MCF 10A (cell line): ENCODE measurements at regions not wholly inside any gene's neighbourhood (a gene's known extent, or its start where the extent isn't known, plus 50 kb on each side); places are given as distances from the start of the nearest gene placed in this dataset.

ENCODE experiments used
- BruUV-seq: library from RNA; stranded (reverse); fragments of 400-500 nt; replicated peaks from 2 replicates; lab custom pipeline; 2021; lab: Mats Ljungman, UMichigan
- CTCF ChIA-PET: fragments of 300-600 bp; sonication (Branson Sonifier 250); formaldehyde crosslinking; extraction: SDS; loops from one replicate; lab custom pipeline; 2021; ENCODE audit warnings: antibody characterized with exemption, inconsistent platforms; lab: Yijun Ruan, JAX
- POLR2A ChIA-PET: fragments of 300-600, 350-650 bp; sonication (Branson Sonifier 250); formaldehyde crosslinking; extraction: SDS; loops from one replicate; lab custom pipeline; 2020; ENCODE audit warnings: antibody characterized with exemption, inconsistent platforms; lab: Yijun Ruan, JAX
- DNase-seq: peaks from one replicate; pipeline ENCODE4 v3.0.0-alpha.2; 2018; ENCODE audit not compliant: unreplicated experiment
- H3K27ac Mint-ChIP-seq: one replicate; pipeline ENCODE4 v1.8.0; 2022; ENCODE audit warnings: mild to moderate bottlenecking, low read depth, mixed read lengths; ENCODE audit not compliant: unreplicated experiment
- H3K27me3 Mint-ChIP-seq: one replicate; pipeline ENCODE4 v1.8.0; 2022; ENCODE audit warnings: mixed read lengths; ENCODE audit not compliant: insufficient read depth, unreplicated experiment
- H3K36me3 Mint-ChIP-seq: one replicate; pipeline ENCODE4 v1.8.0; 2022; ENCODE audit warnings: mild to moderate bottlenecking, moderate library complexity, mixed read lengths; ENCODE audit not compliant: insufficient read depth, unreplicated experiment
- H3K4me1 Mint-ChIP-seq: one replicate; pipeline ENCODE4 v1.8.0; 2022; ENCODE audit warnings: mixed read lengths; ENCODE audit not compliant: insufficient read depth, unreplicated experiment
- H3K4me3 Mint-ChIP-seq: one replicate; pipeline ENCODE4 v1.8.0; 2022; ENCODE audit warnings: mild to moderate bottlenecking, moderate library complexity, mixed read lengths; ENCODE audit not compliant: unreplicated experiment
- H3K9me3 Mint-ChIP-seq: one replicate; pipeline ENCODE4 v1.8.0; 2022; ENCODE audit warnings: mixed read lengths; ENCODE audit not compliant: unreplicated experiment
- intact Hi-C: fragments of 100-400 bp; cut with micrococcal nuclease; formaldehyde crosslinking; loops from 2 replicates; pipeline ENCODE4 v1.14.1; 2022
- TF ChIP-seq, protein P1 (sequence below): fragments of 200-600 bp; IDR thresholded peaks from one replicate; pipeline ENCODE4 v1.8.0; 2022; ENCODE audit warnings: antibody characterized with exemption, mild to moderate bottlenecking; ENCODE audit not compliant: unreplicated experiment

DNA sequence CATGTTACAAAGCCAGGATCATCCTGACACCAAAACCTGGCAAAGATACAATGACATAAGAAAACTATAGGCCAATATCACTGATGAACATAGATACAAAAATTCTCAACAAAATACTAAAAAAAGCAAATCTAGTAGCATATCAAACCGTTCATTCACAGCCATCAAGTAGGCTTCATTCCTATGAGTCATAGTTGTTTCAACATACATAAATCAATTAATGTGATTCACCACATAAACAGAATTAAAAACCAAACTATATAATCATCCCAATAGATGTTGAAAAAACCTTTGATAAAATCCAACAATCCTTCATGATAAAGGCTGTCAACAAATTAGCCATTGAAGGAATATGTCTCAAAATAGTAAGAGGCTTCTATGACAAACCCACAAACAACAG is 1007.2 kb upstream of the RAG2 start:
- TF ChIP-seq, protein P1, sequence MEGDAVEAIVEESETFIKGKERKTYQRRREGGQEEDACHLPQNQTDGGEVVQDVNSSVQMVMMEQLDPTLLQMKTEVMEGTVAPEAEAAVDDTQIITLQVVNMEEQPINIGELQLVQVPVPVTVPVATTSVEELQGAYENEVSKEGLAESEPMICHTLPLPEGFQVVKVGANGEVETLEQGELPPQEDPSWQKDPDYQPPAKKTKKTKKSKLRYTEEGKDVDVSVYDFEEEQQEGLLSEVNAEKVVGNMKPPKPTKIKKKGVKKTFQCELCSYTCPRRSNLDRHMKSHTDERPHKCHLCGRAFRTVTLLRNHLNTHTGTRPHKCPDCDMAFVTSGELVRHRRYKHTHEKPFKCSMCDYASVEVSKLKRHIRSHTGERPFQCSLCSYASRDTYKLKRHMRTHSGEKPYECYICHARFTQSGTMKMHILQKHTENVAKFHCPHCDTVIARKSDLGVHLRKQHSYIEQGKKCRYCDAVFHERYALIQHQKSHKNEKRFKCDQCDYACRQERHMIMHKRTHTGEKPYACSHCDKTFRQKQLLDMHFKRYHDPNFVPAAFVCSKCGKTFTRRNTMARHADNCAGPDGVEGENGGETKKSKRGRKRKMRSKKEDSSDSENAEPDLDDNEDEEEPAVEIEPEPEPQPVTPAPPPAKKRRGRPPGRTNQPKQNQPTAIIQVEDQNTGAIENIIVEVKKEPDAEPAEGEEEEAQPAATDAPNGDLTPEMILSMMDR, result no peak
- POLR2A ChIA-PET, result no interaction called here
- H3K27me3 Mint-ChIP-seq, result no peaks in the 10 kb centered on the region
- no peaks in the 10 kb centered on the region for H3K4me1 Mint-ChIP-seq
- no TSS peak for BruUV-seq
- CTCF ChIA-PET, result interaction anchor here (0.7 to 1.0 kb wide), 2 partner anchors 28 to 368 kb away, joined by 3 to 4 read pairs; no protein-coding TSS in a partner anchor
- intact Hi-C loops, result no loop called here
- H3K36me3 Mint-ChIP-seq, result no peaks in the 10 kb centered on the region
- no peak overlapping the region for H3K4me3 Mint-ChIP-seq
- H3K9me3 Mint-ChIP-seq, result peaks cover 5% of the 10 kb centered on the region
- H3K27ac Mint-ChIP-seq, result no peak overlapping the region
- peak; percentile 0 for DNase-seq

DNA sequence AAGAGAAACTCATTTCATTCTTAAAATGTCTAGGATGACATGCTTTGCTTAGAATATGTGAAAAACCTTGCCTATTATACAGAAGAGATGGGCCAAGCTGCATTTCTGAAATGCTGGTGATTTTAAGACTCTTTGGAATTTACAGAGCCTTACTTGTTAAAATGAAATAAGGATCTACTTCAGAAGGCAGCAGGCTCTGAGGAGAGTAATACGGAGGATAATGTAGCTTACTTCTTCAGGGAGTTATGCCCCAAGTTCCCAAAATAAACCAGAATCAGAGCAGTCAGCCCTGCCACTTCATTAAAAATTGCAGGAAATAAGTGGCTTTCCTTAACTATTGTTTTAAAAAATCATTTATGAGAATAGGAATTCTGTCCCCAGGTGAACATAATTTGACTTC is 1000.3 kb upstream of the RAG2 start:
- intact Hi-C loops, result no loop called here
- Mint-ChIP-seq H3K4me1 (no peaks in the 10 kb centered on the region), H3K27me3 (no peaks in the 10 kb centered on the region), H3K9me3 (peaks cover 12% of the 10 kb centered on the region), H3K27ac (no peak overlapping the region), H3K36me3 (no peaks in the 10 kb centered on the region), H3K4me3 (no peak overlapping the region)
- TF ChIP-seq, protein P1, result no peak
- no peak for DNase-seq
- ChIA-PET CTCF (interaction anchor here (1.0 kb wide), 1 partner anchor 35 kb away, joined by 3 read pairs; no protein-coding TSS in a partner anchor), POLR2A (no interaction called here)
- no TSS peak for BruUV-seq

DNA sequence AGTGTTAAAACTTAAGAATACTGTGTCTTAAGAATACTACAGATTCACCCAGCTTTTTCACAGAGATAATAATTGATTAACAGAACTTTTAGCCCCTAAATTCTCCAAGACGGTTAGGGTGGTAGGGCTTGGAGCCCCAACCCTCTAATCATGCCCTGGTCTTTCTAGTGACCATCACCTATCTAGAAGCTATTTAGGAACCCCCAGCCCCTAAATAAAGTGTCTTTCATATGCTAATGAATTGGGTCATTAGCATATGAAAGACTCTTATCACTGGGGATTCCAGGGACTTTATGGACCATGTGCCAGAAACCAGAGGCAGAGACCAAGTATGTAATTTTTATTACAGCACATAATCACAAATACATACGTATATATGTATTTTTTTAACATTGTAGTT is 999.7 kb upstream of the RAG2 start:
- Mint-ChIP-seq H3K27ac (no peak overlapping the region), H3K4me3 (no peak overlapping the region), H3K4me1 (no peaks in the 10 kb centered on the region), H3K27me3 (no peaks in the 10 kb centered on the region), H3K9me3 (peaks cover 9% of the 10 kb centered on the region), H3K36me3 (no peaks in the 10 kb centered on the region)
- ChIA-PET CTCF (interaction anchor here (1.0 kb wide), 1 partner anchor 36 kb away, joined by 3 read pairs; no protein-coding TSS in a partner anchor), POLR2A (no interaction called here)
- TF ChIP-seq, protein P1, result no peak
- no TSS peak for BruUV-seq
- no peak for DNase-seq
- intact Hi-C loops, result no loop called here

DNA sequence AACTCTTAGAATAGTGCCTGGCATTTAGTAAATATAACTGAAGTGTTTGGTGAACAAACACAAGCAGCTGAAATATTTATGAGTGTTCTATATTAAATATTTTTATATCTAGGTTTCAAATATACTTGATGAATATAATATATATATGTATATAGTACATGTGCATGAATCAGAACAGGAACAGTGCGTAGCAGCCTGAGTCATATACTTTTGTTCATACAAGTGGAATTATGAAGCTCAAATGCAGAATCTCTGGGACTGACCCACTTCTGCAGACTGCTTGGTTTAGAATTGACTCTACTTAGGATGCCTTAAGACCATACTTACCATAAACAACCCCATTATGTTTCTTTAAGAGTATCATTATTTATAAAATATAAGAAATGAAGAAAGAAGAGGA is 997.8 kb upstream of the RAG2 start:
- ChIA-PET POLR2A (no interaction called here), CTCF (no interaction called here)
- Mint-ChIP-seq H3K27me3 (no peaks in the 10 kb centered on the region), H3K4me1 (no peaks in the 10 kb centered on the region), H3K4me3 (no peak overlapping the region), H3K27ac (no peak overlapping the region), H3K36me3 (no peaks in the 10 kb centered on the region), H3K9me3 (peaks cover 7% of the 10 kb centered on the region)
- DNase-seq, result no peak
- TF ChIP-seq, protein P1, result no peak
- BruUV-seq, result no TSS peak
- intact Hi-C loops, result no loop called here
